HepG2 (cell line): ENCODE measurements at regions not wholly inside any gene's neighbourhood (a gene's known extent, or its start where the extent isn't known, plus 50 kb on each side); places are given as distances from the start of the nearest gene placed in this dataset.

Experiments
- ATAC-seq: fragments of 200-7000 bp; cut with Tn5 transposase; 3 replicates; pipeline ENCODE4 v1.9.1; 2020; ENCODE audit warnings: mild to moderate bottlenecking, moderate library complexity
- BruUV-seq: library from RNA; stranded (reverse); fragments of 400-500 nt; replicated peaks from 2 replicates; lab custom pipeline; 2021; lab: Mats Ljungman, UMichigan
- CTCF ChIA-PET: fragments of 300-600 bp; formaldehyde crosslinking; extraction: SDS; loops from one replicate; lab custom pipeline; 2021; ENCODE audit warnings: low total read pairs, inconsistent platforms, low intra/inter-chr PET ratio; lab: Yijun Ruan, JAX
- POLR2A ChIA-PET: fragments of 350-600 bp; sonication (Branson Sonifier 250); formaldehyde crosslinking; loops from one replicate; lab custom pipeline; 2020; ENCODE audit warnings: antibody characterized with exemption, inconsistent platforms; lab: Yijun Ruan, JAX
- DNase-seq: peaks from one replicate; pipeline ENCODE4 v3.0.0-alpha.2; 2015; ENCODE audit warnings: low spot score
- FAIRE-seq: peaks from 3 replicates; lab custom pipeline; 2011; peaks lifted over from hg19 to GRCh38; lab: Jason Lieb, UNC
- H2AFZ ChIP-seq: one replicate; pipeline ENCODE4 v1.6.1; 2011; ENCODE audit warnings: low read length, inconsistent platforms
- H3K27ac ChIP-seq: fragments of 300-600 bp; 3 replicates; pipeline ENCODE4 v1.8.0; 2011; ENCODE audit warnings: mixed run types, mild to moderate bottlenecking, mixed read lengths, low read length, inconsistent platforms; ENCODE audit not compliant: insufficient read depth; ENCODE audit errors: extremely low read length
- H3K27me3 ChIP-seq, 2 experiments: fragments of 200-600 bp in 1 of 2; 2 replicates in 1 of 2; 3 replicates in 1 of 2; pipeline versions ENCODE4 v1.6.0 to v1.8.0; 2011; ENCODE audit warnings: low read length in 2 of 2, mild to moderate bottlenecking in 2 of 2, moderate library complexity in 2 of 2, inconsistent platforms in 1 of 2; ENCODE audit not compliant: insufficient read depth in 2 of 2, control insufficient read depth in 1 of 2
- H3K36me3 ChIP-seq, 2 experiments: fragments of 200-600 bp in 1 of 2; replicated peaks in 1 of 2; 2 replicates in 1 of 2; 3 replicates in 1 of 2; pipeline versions ENCODE4 v1.5.1 to v1.8.0; 2011; ENCODE audit warnings: low read length in 2 of 2, inconsistent platforms in 1 of 2; ENCODE audit not compliant: insufficient read depth in 2 of 2, control insufficient read depth in 1 of 2
- H3K4me1 ChIP-seq: 2 replicates; pipeline ENCODE4 v1.5.1; 2012; ENCODE audit warnings: low read length, inconsistent platforms; ENCODE audit not compliant: insufficient read depth
- H3K4me2 ChIP-seq: 2 replicates; pipeline ENCODE4 v1.6.0; 2011; ENCODE audit warnings: low read depth, low read length, inconsistent platforms
- H3K4me3 ChIP-seq, 3 experiments: fragments of 200-600 bp in 1 of 3; sonication (generic), shearing (Covaris generic) in 1 of 3; replicated peaks in 1 of 3; 2 replicates each; pipeline ENCODE4 v1.5.1; 2011 to 2016; ENCODE audit warnings: low read length in 3 of 3, inconsistent platforms in 2 of 3, low read depth in 2 of 3, mild to moderate bottlenecking in 2 of 3, control low read depth in 1 of 3, mixed read lengths in 1 of 3; ENCODE audit not compliant: insufficient read depth in 1 of 3
- H3K79me2 ChIP-seq: one replicate; pipeline ENCODE4 v1.6.1; 2011; ENCODE audit warnings: low read length, inconsistent platforms; ENCODE audit not compliant: insufficient read depth
- H3K9ac ChIP-seq: 2 replicates; pipeline ENCODE4 v1.6.0; 2011; ENCODE audit warnings: mild to moderate bottlenecking, low read depth, low read length, inconsistent platforms; ENCODE audit not compliant: insufficient read depth
- H3K9me3 ChIP-seq: 2 replicates; pipeline ENCODE4 v1.5.1; 2012; ENCODE audit warnings: mild to moderate bottlenecking, low read length
- H4K20me1 ChIP-seq: 2 replicates; pipeline ENCODE4 v1.6.0; 2011; ENCODE audit warnings: inconsistent platforms, mild to moderate bottlenecking, low read length, moderate library complexity; ENCODE audit not compliant: insufficient read depth
- ETV5 ChIP-seq: IDR thresholded peaks from 2 replicates; pipeline ENCODE4 v1.6.1; 2018; ENCODE audit warnings: missing biosample characterization, missing genetic modification reagents, inconsistent platforms, borderline replicate concordance
- HNF4A ChIP-seq: sonication (generic); formaldehyde crosslinking; IDR thresholded peaks from 2 replicates; pipeline ENCODE4 v1.4.0; 2020; ENCODE audit warnings: missing genetic modification reagents
- MTA1 ChIP-seq: sonication (generic); formaldehyde crosslinking; IDR thresholded peaks from 2 replicates; pipeline ENCODE4 v1.4.0; 2020; ENCODE audit warnings: missing genetic modification reagents, mild to moderate bottlenecking, borderline replicate concordance
- RARA ChIP-seq: IDR thresholded peaks from 2 replicates; pipeline ENCODE4 v1.6.1; 2016; ENCODE audit warnings: missing genetic modification reagents, missing compliant biosample characterization
- ZC3H4 ChIP-seq: sonication (generic); formaldehyde crosslinking; IDR thresholded peaks from 2 replicates; pipeline ENCODE4 v1.4.0; 2020; ENCODE audit warnings: missing genetic modification reagents, borderline replicate concordance
- ZNF260 ChIP-seq: sonication (generic); formaldehyde crosslinking; IDR thresholded peaks from 2 replicates; pipeline ENCODE4 v1.4.0; 2020; ENCODE audit warnings: missing genetic modification reagents, low read depth, mild to moderate bottlenecking, borderline replicate concordance
- ZNF552 ChIP-seq: sonication (generic); formaldehyde crosslinking; IDR thresholded peaks from 2 replicates; pipeline ENCODE4 v1.9.0; 2022; ENCODE audit warnings: missing genetic modification reagents, mild to moderate bottlenecking, borderline replicate concordance
- ZNF589 ChIP-seq: sonication (generic); formaldehyde crosslinking; conservative IDR thresholded peaks from 2 replicates; pipeline ENCODE4 v1.8.0; 2022; ENCODE audit warnings: mild to moderate bottlenecking, moderate library complexity, missing genetic modification reagents
- ZSCAN25 ChIP-seq: sonication (generic); formaldehyde crosslinking; IDR thresholded peaks from 2 replicates; pipeline ENCODE4 v1.8.0; 2022; ENCODE audit warnings: mild to moderate bottlenecking, missing genetic modification reagents
- WGBS: methylation state at CpG from one replicate; pipeline ENCODE4 v1.1.6; 2017; ENCODE audit warnings: low lambda C conversion rate; 5-methylcytosine and 5-hydroxymethylcytosine counted together
- in situ Hi-C: cut with HindIII; loops from 2 replicates; pipeline ENCODE4 v1.10.0; 2017; ENCODE audit warnings: low pct_unique_long_range_greater_than_20kb; ENCODE audit not compliant: extremely low pct_ligation_motif_present
- intact Hi-C: fragments of 100-400 bp; cut with micrococcal nuclease; formaldehyde crosslinking; loops from one replicate; pipeline ENCODE4 v1.10.0; 2022; ENCODE audit not compliant: unreplicated experiment
- TF ChIP-seq, protein P1 (sequence below): IDR thresholded peaks from 2 replicates; pipeline ENCODE4 v1.4.0; 2020; ENCODE audit warnings: mild to moderate bottlenecking, missing genetic modification reagents

DNA sequence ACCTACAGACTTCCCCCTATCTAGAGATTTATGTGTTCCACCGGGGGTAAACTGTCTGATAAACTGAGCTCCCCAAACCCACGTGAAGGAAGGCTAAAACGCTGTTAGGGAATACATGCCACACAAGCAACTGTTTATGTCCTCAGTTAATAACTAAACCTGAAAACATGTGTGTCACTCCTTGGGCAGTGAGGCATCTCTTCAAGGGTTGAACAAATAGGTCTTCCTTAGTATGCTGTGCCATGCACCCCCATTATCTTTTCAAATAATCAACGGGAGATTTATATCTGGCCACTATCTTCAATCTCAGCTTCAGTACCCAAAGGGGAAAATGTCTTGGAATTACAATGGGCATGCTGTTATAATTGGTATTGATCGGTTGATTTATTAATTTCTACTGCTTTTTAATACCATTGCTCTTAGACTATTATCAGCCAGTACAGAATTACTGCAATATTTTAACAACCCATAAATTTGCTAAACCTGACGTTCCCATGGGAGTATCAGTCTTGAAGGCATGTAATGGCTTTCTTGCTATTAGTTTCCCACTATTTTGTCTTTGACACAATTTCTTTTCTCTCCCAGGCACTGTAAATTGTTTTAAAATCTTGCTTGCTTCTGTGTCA, 279.2 kb upstream of the P2RY1 start:
- TF ChIP-seq ZC3H4 (CRISPR knock-in tag) (no peak), ZNF552 (no peak), ZNF589 (CRISPR knock-in tag) (no peak), MTA1 (CRISPR knock-in tag) (no peak), ZNF260 (CRISPR knock-in tag) (no peak), ETV5 (CRISPR knock-in tag) (no peak)
- Histone ChIP-seq H3K27me3 (no peaks in the 10 kb centered on the region; a peak in 1 of 5 replicates), H3K4me3 (no peak overlapping the region), H3K4me1 (peaks cover 13% of the 10 kb centered on the region), H3K27ac (no peak overlapping the region), H3K36me3 (no peaks in the 10 kb centered on the region), H4K20me1 (no peaks in the 10 kb centered on the region), H2AFZ (no peak overlapping the region), H3K79me2 (no peaks in the 10 kb centered on the region), H3K9me3 (no peaks in the 10 kb centered on the region), H3K4me2 (no peak overlapping the region), H3K9ac (no peak overlapping the region)
- in situ Hi-C loops: no loop called here
- WGBS: 62% methylated on average over 6 of the region's 6 CpGs
- ATAC-seq (no peak), FAIRE-seq (no peak), DNase-seq (no peak)
- ChIA-PET CTCF (no interaction called here), POLR2A (no interaction called here)
- no TSS peak for BruUV-seq
- intact Hi-C loops: no loop called here

DNA sequence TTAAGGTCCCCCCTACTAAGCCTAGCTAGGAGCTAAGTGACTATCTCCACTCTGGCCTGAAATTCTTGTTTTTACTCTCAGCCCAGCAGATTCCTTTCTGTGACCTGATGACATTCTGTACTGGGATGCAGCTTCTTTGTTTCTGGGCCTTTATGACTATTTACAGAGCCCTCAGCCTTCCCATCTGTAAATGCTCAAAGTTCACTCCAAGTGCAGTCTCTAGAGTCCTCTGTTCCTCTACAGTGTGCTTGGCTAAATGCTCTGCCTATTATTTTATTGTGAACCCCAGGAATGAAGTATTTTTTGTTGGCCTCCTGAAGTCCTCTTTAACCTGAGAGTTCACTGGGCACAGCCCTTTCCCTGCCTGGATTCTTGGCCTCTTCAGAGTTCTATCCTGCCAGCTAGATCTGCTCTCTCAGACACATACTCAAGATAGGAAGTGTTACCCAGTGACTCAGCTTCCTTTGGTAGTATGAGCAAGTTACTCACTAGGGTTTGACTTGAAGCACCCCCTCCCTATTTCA, 278.1 kb upstream of the P2RY1 start:
- no peaks in the 10 kb centered on the region for H3K9me3 ChIP-seq
- TF ChIP-seq, protein P1, sequence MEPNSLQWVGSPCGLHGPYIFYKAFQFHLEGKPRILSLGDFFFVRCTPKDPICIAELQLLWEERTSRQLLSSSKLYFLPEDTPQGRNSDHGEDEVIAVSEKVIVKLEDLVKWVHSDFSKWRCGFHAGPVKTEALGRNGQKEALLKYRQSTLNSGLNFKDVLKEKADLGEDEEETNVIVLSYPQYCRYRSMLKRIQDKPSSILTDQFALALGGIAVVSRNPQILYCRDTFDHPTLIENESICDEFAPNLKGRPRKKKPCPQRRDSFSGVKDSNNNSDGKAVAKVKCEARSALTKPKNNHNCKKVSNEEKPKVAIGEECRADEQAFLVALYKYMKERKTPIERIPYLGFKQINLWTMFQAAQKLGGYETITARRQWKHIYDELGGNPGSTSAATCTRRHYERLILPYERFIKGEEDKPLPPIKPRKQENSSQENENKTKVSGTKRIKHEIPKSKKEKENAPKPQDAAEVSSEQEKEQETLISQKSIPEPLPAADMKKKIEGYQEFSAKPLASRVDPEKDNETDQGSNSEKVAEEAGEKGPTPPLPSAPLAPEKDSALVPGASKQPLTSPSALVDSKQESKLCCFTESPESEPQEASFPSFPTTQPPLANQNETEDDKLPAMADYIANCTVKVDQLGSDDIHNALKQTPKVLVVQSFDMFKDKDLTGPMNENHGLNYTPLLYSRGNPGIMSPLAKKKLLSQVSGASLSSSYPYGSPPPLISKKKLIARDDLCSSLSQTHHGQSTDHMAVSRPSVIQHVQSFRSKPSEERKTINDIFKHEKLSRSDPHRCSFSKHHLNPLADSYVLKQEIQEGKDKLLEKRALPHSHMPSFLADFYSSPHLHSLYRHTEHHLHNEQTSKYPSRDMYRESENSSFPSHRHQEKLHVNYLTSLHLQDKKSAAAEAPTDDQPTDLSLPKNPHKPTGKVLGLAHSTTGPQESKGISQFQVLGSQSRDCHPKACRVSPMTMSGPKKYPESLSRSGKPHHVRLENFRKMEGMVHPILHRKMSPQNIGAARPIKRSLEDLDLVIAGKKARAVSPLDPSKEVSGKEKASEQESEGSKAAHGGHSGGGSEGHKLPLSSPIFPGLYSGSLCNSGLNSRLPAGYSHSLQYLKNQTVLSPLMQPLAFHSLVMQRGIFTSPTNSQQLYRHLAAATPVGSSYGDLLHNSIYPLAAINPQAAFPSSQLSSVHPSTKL: 0 out of 2 replicates have a peak, but pooled peaks have one; percentile 14
- TF ChIP-seq ZSCAN25 (CRISPR knock-in tag) (0 out of 2 replicates have a peak, but pooled peaks have one; percentile 51), HNF4A (CRISPR knock-in tag) (peak; percentile 34; the same call in 1 of the 2 replicates), RARA (CRISPR knock-in tag) (no peak)
- FAIRE-seq (no peak), ATAC-seq (peak; percentile 85), DNase-seq (peak; percentile 39)
- no peaks in the 10 kb centered on the region; a peak in 1 of 5 replicates for H3K27me3 ChIP-seq
- no peaks in the 10 kb centered on the region for H4K20me1 ChIP-seq
- POLR2A ChIA-PET: no interaction called here
- no peak overlapping the region for H3K27ac ChIP-seq
- no peak overlapping the region for H2AFZ ChIP-seq
- H3K9ac ChIP-seq: no peak overlapping the region
- no peaks in the 10 kb centered on the region for H3K36me3 ChIP-seq
- CTCF ChIA-PET: no interaction called here
- H3K79me2 ChIP-seq: no peaks in the 10 kb centered on the region
- intact Hi-C loops: no loop called here
- H3K4me3 ChIP-seq: no peak overlapping the region
- H3K4me2 ChIP-seq: no peak overlapping the region
- H3K4me1 ChIP-seq: peaks cover 13% of the 10 kb centered on the region
- BruUV-seq: no TSS peak
- in situ Hi-C loops: no loop called here
